ENCODE measurements at regions not wholly inside any gene's neighbourhood (a gene's known extent, or its start where the extent isn't known, plus 50 kb on each side); places are given as distances from the start of the nearest gene placed in this dataset.

DNA sequence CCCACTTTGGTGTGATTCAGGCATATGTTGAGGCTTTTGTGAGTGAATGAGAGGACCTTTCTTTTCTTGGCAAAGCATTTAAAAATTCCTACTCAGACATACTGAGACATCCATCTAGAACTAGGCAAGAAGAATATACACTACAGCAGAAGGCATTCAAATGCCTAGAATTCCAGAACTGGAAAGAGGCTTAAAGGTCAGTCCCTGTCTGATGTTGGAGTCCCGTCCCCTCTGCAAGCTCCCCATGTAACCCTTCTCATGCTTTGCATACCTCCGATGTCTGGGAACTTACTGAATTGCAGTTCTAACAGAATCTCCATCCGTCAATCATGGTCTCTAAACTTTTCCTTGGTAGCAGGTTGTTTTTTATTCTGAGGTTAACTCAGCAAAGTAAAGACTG is 152.9 kb downstream of the ATP6V1G3 start:
- no peak overlapping the region for H3K27ac ChIP-seq
- TF ChIP-seq ZFX (IDR thresholded peaks at IDR 0.05), result no peak
- TF ChIP-seq, protein P1, sequence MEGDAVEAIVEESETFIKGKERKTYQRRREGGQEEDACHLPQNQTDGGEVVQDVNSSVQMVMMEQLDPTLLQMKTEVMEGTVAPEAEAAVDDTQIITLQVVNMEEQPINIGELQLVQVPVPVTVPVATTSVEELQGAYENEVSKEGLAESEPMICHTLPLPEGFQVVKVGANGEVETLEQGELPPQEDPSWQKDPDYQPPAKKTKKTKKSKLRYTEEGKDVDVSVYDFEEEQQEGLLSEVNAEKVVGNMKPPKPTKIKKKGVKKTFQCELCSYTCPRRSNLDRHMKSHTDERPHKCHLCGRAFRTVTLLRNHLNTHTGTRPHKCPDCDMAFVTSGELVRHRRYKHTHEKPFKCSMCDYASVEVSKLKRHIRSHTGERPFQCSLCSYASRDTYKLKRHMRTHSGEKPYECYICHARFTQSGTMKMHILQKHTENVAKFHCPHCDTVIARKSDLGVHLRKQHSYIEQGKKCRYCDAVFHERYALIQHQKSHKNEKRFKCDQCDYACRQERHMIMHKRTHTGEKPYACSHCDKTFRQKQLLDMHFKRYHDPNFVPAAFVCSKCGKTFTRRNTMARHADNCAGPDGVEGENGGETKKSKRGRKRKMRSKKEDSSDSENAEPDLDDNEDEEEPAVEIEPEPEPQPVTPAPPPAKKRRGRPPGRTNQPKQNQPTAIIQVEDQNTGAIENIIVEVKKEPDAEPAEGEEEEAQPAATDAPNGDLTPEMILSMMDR (conservative IDR thresholded peaks at IDR 0.05), result no peak

DNA sequence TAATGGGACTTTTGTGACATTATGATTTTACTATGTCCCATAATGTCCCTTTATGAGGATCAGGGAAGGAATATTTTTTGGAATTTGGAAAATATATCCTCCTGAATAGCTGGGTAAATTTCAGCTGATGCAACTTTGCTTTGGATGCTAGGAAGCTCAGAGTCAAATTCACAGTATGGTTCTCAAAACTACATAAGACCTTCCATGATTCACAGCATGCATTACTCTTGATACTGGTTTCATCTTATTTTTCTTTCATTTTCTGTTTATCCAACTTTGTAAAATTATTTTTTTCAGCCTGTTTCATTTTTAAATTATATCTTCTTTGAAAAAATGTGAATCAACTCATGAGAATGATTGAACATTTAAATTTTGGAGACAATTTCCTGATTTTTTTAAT is 160.2 kb downstream of the ATP6V1G3 start:
- no peak overlapping the region for H3K27ac ChIP-seq
- TF ChIP-seq, protein P1 (conservative IDR thresholded peaks at IDR 0.05), result no peak
- no peak for TF ChIP-seq ZFX (IDR thresholded peaks at IDR 0.05)

DNA sequence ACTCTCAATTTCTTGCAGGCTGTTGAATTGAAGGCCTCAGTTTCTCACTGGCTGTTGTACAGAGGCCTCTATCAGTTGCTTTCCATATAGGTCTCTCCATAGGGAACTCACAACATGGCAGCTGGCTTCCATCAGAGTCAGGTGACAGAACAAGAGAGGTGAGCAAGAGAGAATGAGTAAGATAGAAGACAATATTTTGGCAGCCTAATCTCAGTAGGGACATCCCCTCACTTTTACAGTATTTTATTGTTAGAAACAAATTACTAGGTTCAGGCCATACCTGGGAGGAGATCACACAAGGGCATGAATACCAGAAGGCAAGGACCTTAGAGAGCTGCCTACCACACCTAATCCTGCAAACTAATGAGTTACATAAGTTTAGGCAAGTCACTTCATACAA is 162.8 kb downstream of the ATP6V1G3 start:
- no peak for TF ChIP-seq ZFX (IDR thresholded peaks at IDR 0.05)
- TF ChIP-seq, protein P1 (conservative IDR thresholded peaks at IDR 0.05), result no peak
- no peak overlapping the region for H3K27ac ChIP-seq

DNA sequence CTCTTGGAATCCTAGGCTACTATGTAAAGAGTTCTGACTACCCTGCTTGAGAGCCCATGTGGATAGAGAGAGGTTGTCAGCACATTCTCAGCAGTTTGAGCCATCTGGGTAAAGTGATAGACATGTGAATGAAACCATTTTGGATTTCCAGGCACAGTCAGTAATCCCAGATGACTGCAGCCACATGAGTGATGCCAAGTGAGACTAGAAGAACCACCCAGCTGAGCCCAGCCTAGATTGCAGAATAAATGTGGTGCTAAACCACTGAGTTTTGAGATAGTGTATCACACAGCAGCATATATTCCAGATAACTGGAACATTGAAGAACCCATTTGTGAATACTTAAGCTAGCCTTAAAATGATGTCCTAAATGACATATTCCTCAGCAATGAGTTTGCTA is 166.2 kb downstream of the ATP6V1G3 start:
- H3K27ac ChIP-seq, result no peak overlapping the region

DNA sequence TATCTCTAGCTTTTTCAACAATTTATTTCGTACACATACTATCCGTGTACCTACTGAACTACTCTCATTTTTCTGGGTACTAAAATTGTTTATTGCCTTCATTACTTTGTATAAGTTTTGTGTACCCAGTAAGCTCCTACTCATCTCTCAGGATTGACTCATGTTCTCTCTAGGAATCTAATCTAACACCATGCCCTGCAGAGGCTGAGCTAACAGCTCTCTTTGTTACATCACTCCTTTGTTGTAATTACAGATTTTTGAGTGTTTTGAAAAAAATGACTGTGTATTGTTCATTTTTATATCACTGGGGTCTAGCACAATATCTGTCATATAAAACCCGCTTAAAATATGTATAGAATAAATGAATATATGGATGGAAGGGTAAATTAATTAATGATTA is 167.1 kb downstream of the ATP6V1G3 start:
- TF ChIP-seq ZFX (IDR thresholded peaks at IDR 0.05), result no peak
- TF ChIP-seq, protein P1 (conservative IDR thresholded peaks at IDR 0.05), result no peak
- H3K27ac ChIP-seq, result no peak overlapping the region

More for the DNA sequence above, 166.2 kb downstream of the ATP6V1G3 start:
- no peak for TF ChIP-seq ZFX (IDR thresholded peaks at IDR 0.05)
- TF ChIP-seq, protein P1 (conservative IDR thresholded peaks at IDR 0.05), result no peak

Measured in C4-2B (cell line).